DND-41 (cell line): ENCODE measurements at regions not wholly inside any gene's neighbourhood (a gene's known extent, or its start where the extent isn't known, plus 50 kb on each side); places are given as distances from the start of the nearest gene placed in this dataset.

Experiments used
- CTCF ChIP-seq: IDR thresholded peaks from 2 replicates; pipeline ENCODE4 v1.5.1; 2012; ENCODE audit warnings: borderline replicate concordance, low read length, moderate library complexity, mild to moderate bottlenecking; ENCODE audit not compliant: poor library complexity, severe bottlenecking; ENCODE audit errors: extremely low read depth
- EZH2 ChIP-seq: IDR thresholded peaks from 3 replicates; pipeline ENCODE4 v1.6.1; 2012; ENCODE audit warnings: borderline replicate concordance, low read depth, mild to moderate bottlenecking, moderate library complexity, low read length, inconsistent platforms; ENCODE audit not compliant: severe bottlenecking

GRCh38 chr11:91220476-91221202 lies 997.8 kb upstream of the CHORDC1 start:
- no peak for TF ChIP-seq CTCF
- TF ChIP-seq EZH2, result no peak
